ENCODE measurements at regions not wholly inside any gene's neighbourhood (a gene's known extent, or its start where the extent isn't known, plus 50 kb on each side); places are given as distances from the start of the nearest gene placed in this dataset.

- Mint-ChIP-seq H3K4me1 (no peaks in the 10 kb centered on the region), H3K9me3 (ENCODE audit: low read depth) (no peaks in the 10 kb centered on the region), H3K36me3 (no peaks in the 10 kb centered on the region), H3K27me3 (no peaks in the 10 kb centered on the region), H3K27ac (no peak overlapping the region), H3K4me3 (no peak overlapping the region)
- CTCF ChIA-PET = no interaction called here
- ATAC-seq (no peak), DNase-seq (no peak)
These were observed 346.0 kb downstream of the PMP22 start for GRCh38 chr17:14919094-14919493.

- H3K4me1 Mint-ChIP-seq = no peaks in the 10 kb centered on the region
- no peak overlapping the region for H3K4me3 Mint-ChIP-seq
- no peaks in the 10 kb centered on the region for H3K9me3 Mint-ChIP-seq (ENCODE audit: low read depth)
- H3K27me3 Mint-ChIP-seq = no peaks in the 10 kb centered on the region
- ATAC-seq (no peak), DNase-seq (no peak)
- CTCF ChIA-PET = no interaction called here
- H3K36me3 Mint-ChIP-seq = no peaks in the 10 kb centered on the region
- H3K27ac Mint-ChIP-seq = no peak overlapping the region
These were observed 346.6 kb downstream of the PMP22 start for GRCh38 chr17:14918540-14918939.

- DNase-seq (no peak), ATAC-seq (no peak)
- H3K4me3 Mint-ChIP-seq = no peak overlapping the region
- peaks cover 2% of the 10 kb centered on the region for H3K4me1 Mint-ChIP-seq
- H3K27me3 Mint-ChIP-seq = no peaks in the 10 kb centered on the region
- no peaks in the 10 kb centered on the region for H3K9me3 Mint-ChIP-seq (ENCODE audit: low read depth)
- CTCF ChIA-PET = no interaction called here
- H3K27ac Mint-ChIP-seq = no peak overlapping the region
- H3K36me3 Mint-ChIP-seq = no peaks in the 10 kb centered on the region
These were observed 354.2 kb downstream of the PMP22 start for GRCh38 chr17:14910916-14911315.

GRCh38 chr17:14904386-14904785, 360.7 kb downstream of the PMP22 start:
- H3K27me3 Mint-ChIP-seq = no peaks in the 10 kb centered on the region
- H3K4me1 Mint-ChIP-seq = no peaks in the 10 kb centered on the region
- H3K9me3 Mint-ChIP-seq (ENCODE audit: low read depth) = no peaks in the 10 kb centered on the region
- DNase-seq (no peak), ATAC-seq (no peak)
- no peak overlapping the region for H3K27ac Mint-ChIP-seq
- CTCF ChIA-PET = no interaction called here
- no peak overlapping the region for H3K4me3 Mint-ChIP-seq
- no peaks in the 10 kb centered on the region for H3K36me3 Mint-ChIP-seq

- Mint-ChIP-seq H3K9me3 (ENCODE audit: low read depth) (no peaks in the 10 kb centered on the region), H3K36me3 (no peaks in the 10 kb centered on the region), H3K27me3 (no peaks in the 10 kb centered on the region), H3K4me1 (no peaks in the 10 kb centered on the region), H3K4me3 (no peak overlapping the region), H3K27ac (no peak overlapping the region)
- ATAC-seq (no peak), DNase-seq (no peak)
- CTCF ChIA-PET = no interaction called here
These were observed 361.3 kb downstream of the PMP22 start for GRCh38 chr17:14903854-14904253.

- Mint-ChIP-seq H3K4me1 (no peaks in the 10 kb centered on the region), H3K27ac (no peak overlapping the region), H3K36me3 (no peaks in the 10 kb centered on the region), H3K4me3 (no peak overlapping the region), H3K27me3 (no peaks in the 10 kb centered on the region), H3K9me3 (ENCODE audit: low read depth) (no peaks in the 10 kb centered on the region)
- DNase-seq (no peak), ATAC-seq (no peak)
- CTCF ChIA-PET = no interaction called here
These were observed 362.3 kb downstream of the PMP22 start for GRCh38 chr17:14902803-14903202.

GRCh38 chr17:14902297-14902696, 362.8 kb downstream of the PMP22 start:
- CTCF ChIA-PET = no interaction called here
- Mint-ChIP-seq H3K36me3 (no peaks in the 10 kb centered on the region), H3K4me3 (no peak overlapping the region), H3K27ac (no peak overlapping the region), H3K27me3 (no peaks in the 10 kb centered on the region), H3K9me3 (ENCODE audit: low read depth) (peaks cover 2% of the 10 kb centered on the region), H3K4me1 (no peaks in the 10 kb centered on the region)
- ATAC-seq (no peak), DNase-seq (no peak)

GRCh38 chr17:14901376-14901775, 363.8 kb downstream of the PMP22 start:
- CTCF ChIA-PET = no interaction called here
- Mint-ChIP-seq H3K4me3 (no peak overlapping the region), H3K4me1 (no peaks in the 10 kb centered on the region)

GRCh38 chr17:14886200-14886739, 378.9 kb downstream of the PMP22 start:
- CTCF ChIA-PET = interaction anchor here (1.3 to 2.0 kb wide), 2 partner anchors 22 to 40 kb away, joined by 3 to 5 read pairs; no protein-coding TSS in a partner anchor
- Mint-ChIP-seq H3K36me3 (no peaks in the 10 kb centered on the region), H3K4me1 (no peaks in the 10 kb centered on the region), H3K27ac (no peak overlapping the region), H3K27me3 (peaks cover 5% of the 10 kb centered on the region), H3K9me3 (ENCODE audit: low read depth) (peaks cover 5% of the 10 kb centered on the region), H3K4me3 (no peak overlapping the region)
- DNase-seq (no peak), ATAC-seq (no peak)

More at GRCh38 chr17:14901376-14901775, 363.8 kb downstream of the PMP22 start:
- H3K27ac Mint-ChIP-seq = no peak overlapping the region
- H3K9me3 Mint-ChIP-seq (ENCODE audit: low read depth) = peaks cover 2% of the 10 kb centered on the region
- ATAC-seq = no peak
- no peaks in the 10 kb centered on the region for H3K36me3 Mint-ChIP-seq
- no peak for DNase-seq
- no peaks in the 10 kb centered on the region for H3K27me3 Mint-ChIP-seq

GRCh38 chr17:14882131-14882530, 383.0 kb downstream of the PMP22 start:
- H3K9me3 Mint-ChIP-seq (ENCODE audit: low read depth) = peaks cover 2% of the 10 kb centered on the region
- no peak for ATAC-seq
- no peaks in the 10 kb centered on the region for H3K4me1 Mint-ChIP-seq
- H3K36me3 Mint-ChIP-seq = no peaks in the 10 kb centered on the region
- no peak overlapping the region for H3K27ac Mint-ChIP-seq
- peaks cover 5% of the 10 kb centered on the region for H3K27me3 Mint-ChIP-seq
- no peak overlapping the region for H3K4me3 Mint-ChIP-seq
- CTCF ChIA-PET = no interaction called here
- no peak for DNase-seq

GRCh38 chr17:14875557-14876412, 389.3 kb downstream of the PMP22 start:
- Mint-ChIP-seq H3K27me3 (no peaks in the 10 kb centered on the region), H3K9me3 (ENCODE audit: low read depth) (no peaks in the 10 kb centered on the region), H3K36me3 (no peaks in the 10 kb centered on the region), H3K4me3 (no peak overlapping the region), H3K27ac (no peak overlapping the region), H3K4me1 (no peaks in the 10 kb centered on the region)
- ATAC-seq (no peak), DNase-seq (no peak)
- CTCF ChIA-PET = no interaction called here

GRCh38 chr17:14873996-14874395, 391.1 kb downstream of the PMP22 start:
- CTCF ChIA-PET = no interaction called here
- Mint-ChIP-seq H3K27ac (no peak overlapping the region), H3K4me3 (no peak overlapping the region), H3K9me3 (ENCODE audit: low read depth) (no peaks in the 10 kb centered on the region), H3K4me1 (no peaks in the 10 kb centered on the region), H3K36me3 (no peaks in the 10 kb centered on the region), H3K27me3 (no peaks in the 10 kb centered on the region)
- DNase-seq (no peak), ATAC-seq (no peak)

GRCh38 chr17:14873540-14873939, 391.6 kb downstream of the PMP22 start:
- ATAC-seq = no peak
- no peak overlapping the region for H3K4me3 Mint-ChIP-seq
- no peak for DNase-seq
- no peaks in the 10 kb centered on the region for H3K36me3 Mint-ChIP-seq
- no peaks in the 10 kb centered on the region for H3K27me3 Mint-ChIP-seq
- no peaks in the 10 kb centered on the region for H3K4me1 Mint-ChIP-seq
- no peak overlapping the region for H3K27ac Mint-ChIP-seq
- CTCF ChIA-PET = no interaction called here
- H3K9me3 Mint-ChIP-seq (ENCODE audit: low read depth) = no peaks in the 10 kb centered on the region

GRCh38 chr17:14871921-14872320, 393.2 kb downstream of the PMP22 start:
- no peaks in the 10 kb centered on the region for H3K36me3 Mint-ChIP-seq
- no peak overlapping the region for H3K27ac Mint-ChIP-seq
- no peak overlapping the region for H3K4me3 Mint-ChIP-seq

More at GRCh38 chr17:14871921-14872320, 393.2 kb downstream of the PMP22 start:
- Mint-ChIP-seq H3K4me1 (no peaks in the 10 kb centered on the region), H3K9me3 (ENCODE audit: low read depth) (no peaks in the 10 kb centered on the region), H3K27me3 (no peaks in the 10 kb centered on the region)
- DNase-seq (no peak), ATAC-seq (no peak)
- CTCF ChIA-PET = no interaction called here

All from activated CD8-positive, alpha-beta memory T cell treated with anti-CD3 and anti-CD28 coated beads, Interleukin-2, amount 10 ng/mL, durations not matched to agents 7 days and 5 days (primary cell).